Stimulated activated CD4-positive, alpha-beta T cell treated with anti-CD3 and anti-CD28 coated beads, Interleukin-2, amount 100 ng/mL, for 48 hours (primary cell): ENCODE measurements at regions not wholly inside any gene's neighbourhood (a gene's known extent, or its start where the extent isn't known, plus 50 kb on each side); places are given as distances from the start of the nearest gene placed in this dataset.

Experiments
- DNase-seq, 2 donors: peaks; one replicate each; pipeline ENCODE4 v3.0.0-alpha.2; 2020

- DNase-seq, result no peak
Measured at GRCh38 chr13:40197936-40198595, 468.4 kb downstream of the FOXO1 start.

DNA sequence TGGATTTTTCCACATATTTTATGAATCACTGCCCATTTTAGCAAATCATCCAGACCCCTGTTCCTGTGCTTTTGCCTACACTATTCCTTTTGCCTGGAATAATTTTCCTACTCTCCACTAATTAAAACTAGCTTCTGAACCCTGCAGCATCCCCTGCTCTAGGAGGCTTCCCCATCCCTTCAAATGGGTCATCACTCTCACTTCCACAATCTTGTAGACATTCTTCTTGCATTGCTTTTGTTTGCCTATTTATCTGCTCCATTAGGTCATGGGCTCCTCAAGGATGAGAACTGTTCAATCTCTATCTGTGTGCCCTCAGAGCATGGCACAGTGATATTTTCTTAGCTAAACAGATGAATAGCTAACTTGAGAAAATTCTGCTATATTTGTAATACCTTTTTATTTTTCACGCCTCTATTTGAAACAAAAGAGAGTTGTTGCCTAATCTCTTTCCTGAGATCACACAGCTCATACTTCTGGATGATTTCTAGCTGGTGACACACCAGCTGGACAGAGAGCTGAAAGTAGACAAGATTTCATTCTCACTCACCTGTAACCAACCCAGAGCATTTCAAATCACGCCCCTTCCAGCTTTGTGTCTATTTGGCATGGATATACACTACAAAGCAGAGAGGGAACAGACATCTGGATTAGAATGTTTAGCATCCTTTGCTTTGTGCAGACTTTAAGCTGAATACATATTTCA lies 466.0 kb downstream of the FOXO1 start:
- no peak for DNase-seq

DNA sequence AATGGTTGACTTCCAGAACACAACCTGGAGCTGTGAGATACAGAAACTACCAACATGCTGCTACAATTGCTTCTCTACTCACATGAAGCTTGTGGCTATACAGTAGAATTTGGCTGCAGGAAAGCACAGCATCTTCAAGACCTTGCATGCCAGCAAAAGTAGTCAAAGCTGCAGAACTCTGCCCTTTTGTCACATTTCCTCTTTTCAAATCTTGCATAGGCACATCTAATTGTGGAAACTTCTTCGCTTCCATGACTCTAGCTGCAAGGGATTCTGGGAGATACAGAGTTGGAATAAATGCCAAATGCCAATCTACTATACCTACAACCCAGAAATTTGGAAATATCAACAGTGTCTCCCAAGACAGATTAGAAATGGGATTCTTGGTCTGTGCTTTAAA lies 462.2 kb downstream of the FOXO1 start:
- no peak for DNase-seq

- no peak for DNase-seq
Measured at GRCh38 chr13:40205771-40206240, 460.6 kb downstream of the FOXO1 start.

GRCh38 chr13:40206241-40207000 lies 460.0 kb downstream of the FOXO1 start:
- DNase-seq, result peak in 1 of 2 donors; percentile 31

DNA sequence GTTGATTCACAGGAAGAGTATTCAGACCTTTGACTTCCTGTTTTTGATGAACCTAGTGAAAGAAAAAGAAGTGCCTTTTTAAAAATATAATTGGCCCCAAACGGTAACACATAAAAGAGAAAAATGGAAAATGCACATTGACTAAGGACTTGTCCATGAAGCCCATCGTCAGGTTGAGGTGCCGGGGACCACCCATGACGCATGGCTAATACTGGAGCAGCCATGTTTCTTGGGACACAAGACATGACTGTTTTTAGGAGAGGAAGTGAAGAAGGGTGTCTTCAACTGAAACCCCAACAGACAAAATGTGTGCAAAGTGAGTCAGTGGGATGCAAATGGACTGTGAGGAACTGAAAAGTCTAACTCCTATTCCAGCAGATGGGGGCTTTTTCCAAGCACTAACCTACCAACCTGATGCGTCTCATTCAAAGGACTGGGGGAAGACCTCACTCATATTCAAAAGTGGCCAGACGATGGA lies 459.4 kb downstream of the FOXO1 start:
- DNase-seq, result no peak

- DNase-seq, result no peak
Measured at GRCh38 chr13:40208517-40208916, 457.9 kb downstream of the FOXO1 start.

DNA sequence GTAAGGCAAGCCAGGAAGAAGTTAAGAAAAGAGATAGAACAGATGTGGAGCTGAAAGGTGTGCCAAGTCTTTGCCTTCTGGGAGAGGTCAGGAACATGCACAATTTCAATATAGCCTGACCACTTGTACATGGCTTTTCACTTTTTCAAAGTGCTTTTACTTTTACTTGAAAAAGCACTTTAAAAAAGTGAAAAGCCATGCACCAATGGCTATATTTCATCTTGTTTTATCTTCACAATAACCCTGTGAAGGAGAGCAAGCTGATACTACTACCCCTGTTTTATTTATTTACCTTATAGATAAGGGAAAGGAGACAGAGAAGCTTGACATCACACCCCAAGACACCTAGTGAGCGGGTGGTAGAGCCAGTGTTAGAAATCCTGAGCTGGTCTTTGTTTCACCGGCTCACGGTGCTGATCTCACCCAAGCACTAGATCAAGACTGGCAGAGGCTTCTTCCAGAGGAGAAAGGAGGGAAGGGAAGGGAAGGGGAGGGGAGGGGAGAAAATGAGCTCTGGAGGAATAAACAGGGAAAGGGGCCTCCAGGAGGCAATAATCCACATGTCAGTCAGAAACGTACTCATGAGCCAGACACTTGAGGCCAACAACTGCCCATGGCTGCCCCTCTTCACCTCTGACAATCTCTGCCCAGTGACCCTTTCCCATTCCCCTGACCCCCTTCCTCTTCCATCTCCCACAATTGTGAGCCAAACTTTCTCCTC lies 455.4 kb downstream of the FOXO1 start:
- no peak for DNase-seq

GRCh38 chr13:40211586-40211968 lies 454.9 kb downstream of the FOXO1 start:
- DNase-seq, result no peak

- DNase-seq, result no peak
Measured at GRCh38 chr13:40213779-40214178, 452.7 kb downstream of the FOXO1 start.

- no peak for DNase-seq
Measured at GRCh38 chr13:40215311-40215710, 451.1 kb downstream of the FOXO1 start.

DNA sequence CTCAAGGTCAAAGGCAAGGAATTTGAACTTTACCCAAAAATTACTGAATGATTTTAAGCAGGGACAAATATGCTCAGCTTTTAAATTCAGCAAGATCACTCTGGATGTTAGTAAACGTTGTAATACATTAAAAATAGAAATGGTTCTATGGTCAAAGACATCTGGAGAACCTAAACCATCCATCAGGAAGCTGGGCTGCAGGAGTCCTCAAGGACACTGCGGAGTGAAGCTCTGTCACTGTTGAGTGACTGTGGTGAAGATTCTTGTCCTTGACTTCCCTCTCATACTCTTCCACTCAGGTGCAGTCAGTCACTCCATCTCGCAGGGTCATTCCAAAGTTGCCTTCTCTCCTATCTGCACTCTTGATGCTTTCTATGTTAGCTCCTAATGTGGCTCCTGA lies 450.7 kb downstream of the FOXO1 start:
- no peak for DNase-seq

GRCh38 chr13:40217675-40218074 lies 448.8 kb downstream of the FOXO1 start:
- no peak for DNase-seq

GRCh38 chr13:40220299-40220935 lies 446.0 kb downstream of the FOXO1 start:
- DNase-seq, result no peak

- no peak for DNase-seq
Measured at GRCh38 chr13:40221131-40221459, 445.3 kb downstream of the FOXO1 start.

- peak in 1 of 2 donors; percentile 28 for DNase-seq
Measured at GRCh38 chr13:40221460-40222201, 444.8 kb downstream of the FOXO1 start.

DNA sequence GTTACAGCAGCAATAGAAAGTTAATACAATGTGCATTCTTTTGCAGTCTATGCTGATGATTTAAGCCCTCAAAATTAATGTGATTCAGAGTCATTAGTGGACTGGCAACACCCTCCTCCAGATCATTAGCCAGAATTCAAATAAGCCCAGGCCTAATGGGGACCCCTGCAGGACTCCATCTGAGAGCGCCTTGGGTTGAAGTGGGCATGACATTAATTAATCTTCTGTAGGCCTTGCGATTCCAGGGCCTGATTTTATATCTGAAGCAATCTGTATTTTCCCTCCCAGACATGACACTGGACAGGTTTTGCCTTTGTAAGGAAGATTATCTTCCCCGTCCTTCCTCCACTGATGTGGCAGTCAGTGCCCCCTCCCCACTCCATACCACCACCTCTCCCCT lies 442.9 kb downstream of the FOXO1 start:
- no peak for DNase-seq

DNA sequence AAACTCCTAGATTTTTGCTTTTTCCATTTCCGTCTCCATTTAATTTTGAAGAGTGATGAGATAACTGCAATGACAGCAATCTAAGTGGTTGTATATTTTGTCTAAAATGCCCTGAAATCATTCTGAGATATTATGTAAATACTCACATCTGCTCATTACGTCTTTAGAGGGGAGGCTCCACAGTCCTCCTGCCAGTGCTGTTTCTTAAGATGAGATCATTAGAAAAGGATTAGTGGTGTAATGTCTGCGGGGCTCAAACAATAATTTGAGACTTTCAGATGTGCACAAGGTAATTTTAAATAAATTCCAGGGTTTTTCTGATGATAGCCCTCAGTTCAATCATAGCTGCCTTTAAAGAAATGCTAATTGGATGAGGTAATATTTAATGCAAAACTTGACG lies 437.9 kb downstream of the FOXO1 start:
- no peak for DNase-seq

GRCh38 chr13:40228990-40229389 lies 437.5 kb downstream of the FOXO1 start:
- no peak for DNase-seq

DNA sequence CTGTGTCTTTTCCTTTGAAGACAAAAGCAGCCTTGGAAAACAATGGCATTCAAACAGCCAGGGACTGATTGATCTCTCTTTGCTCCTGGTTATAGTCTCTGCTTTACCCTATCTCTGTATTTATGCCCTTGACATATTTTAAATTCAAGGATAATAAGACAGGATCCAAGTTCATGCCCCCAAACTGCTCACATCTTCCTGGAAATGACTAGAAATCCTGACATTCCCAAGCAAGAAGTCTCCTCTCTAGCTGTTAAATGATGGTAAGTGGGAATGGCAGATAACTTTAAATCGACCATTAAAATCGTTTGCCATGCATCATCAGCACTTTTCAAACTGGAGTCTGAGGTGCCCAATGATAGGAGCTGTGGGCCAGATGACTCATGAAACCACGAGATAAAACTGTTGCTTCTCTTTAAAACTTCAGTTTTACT lies 435.6 kb downstream of the FOXO1 start:
- no peak for DNase-seq

- no peak for DNase-seq
Measured at GRCh38 chr13:40231311-40231710, 435.1 kb downstream of the FOXO1 start.

DNA sequence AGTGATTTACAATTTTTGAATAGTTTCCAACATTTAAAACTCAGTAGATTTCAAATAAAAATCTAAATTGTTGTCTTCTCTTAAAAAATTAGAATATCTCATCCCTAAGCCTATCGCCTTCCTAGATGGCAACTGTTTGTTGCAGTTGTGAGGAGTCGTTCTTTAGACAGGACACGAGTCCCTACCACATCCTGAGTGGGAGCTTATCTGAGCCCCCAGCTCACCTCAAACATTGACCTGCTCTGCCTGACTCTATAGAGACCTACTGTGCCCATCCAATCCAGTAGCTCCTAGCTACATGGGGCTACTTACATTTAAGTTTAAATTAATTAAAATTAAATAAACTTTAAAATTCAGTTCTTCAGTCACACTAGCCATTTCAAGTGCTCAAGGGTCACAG lies 434.7 kb downstream of the FOXO1 start:
- no peak for DNase-seq
